HL-60 (cell line): ENCODE measurements at regions not wholly inside any gene's neighbourhood (a gene's known extent, or its start where the extent isn't known, plus 50 kb on each side); places are given as distances from the start of the nearest gene placed in this dataset.

ENCODE experiments used
- DNase-seq, 2 experiments: peaks; one replicate each; pipeline ENCODE4 v3.0.0-alpha.2; 2010 to 2020; ENCODE audit warnings: low read depth in 1 of 2, low spot score in 1 of 2
- H3K27ac ChIP-seq: fragments of 250-450 bp; sonication (Bioruptor Pico); replicated peaks from 2 replicates; pipeline ENCODE4 v1.5.1; 2020; ENCODE audit warnings: mild to moderate bottlenecking, moderate library complexity
- H3K27me3 ChIP-seq: fragments of 250-450 bp; sonication (Bioruptor Pico); 2 replicates; pipeline ENCODE4 v1.5.1; 2021; ENCODE audit warnings: mild to moderate bottlenecking, moderate library complexity; ENCODE audit not compliant: insufficient read depth, poor library complexity, severe bottlenecking
- H3K4me3 ChIP-seq: replicated peaks from 2 replicates; pipeline ENCODE4 v1.5.1; 2011; ENCODE audit warnings: mild to moderate bottlenecking, control low read depth, low read length; ENCODE audit not compliant: insufficient read depth
- GABPA ChIP-seq: IDR thresholded peaks from 2 replicates; pipeline ENCODE4 v1.6.1; 2012; ENCODE audit warnings: low read depth
- POLR2AphosphoS5 ChIP-seq: IDR thresholded peaks from 2 replicates; pipeline ENCODE4 v1.6.1; 2012; ENCODE audit warnings: low read depth
- SPI1 ChIP-seq: IDR thresholded peaks from 2 replicates; pipeline ENCODE4 v1.6.1; 2012; ENCODE audit warnings: low read depth, mild to moderate bottlenecking, borderline replicate concordance
- TF ChIP-seq, protein P1 (sequence below): IDR thresholded peaks from one replicate; pipeline ENCODE4 v1.5.1; 2011; ENCODE audit warnings: low read length, control low read depth, inconsistent platforms; ENCODE audit not compliant: insufficient read depth
- TF ChIP-seq, protein P2 (sequence below): IDR thresholded peaks from 2 replicates; pipeline ENCODE4 v1.6.1; 2012; ENCODE audit warnings: low read depth; ENCODE audit not compliant: insufficient replicate concordance

DNA sequence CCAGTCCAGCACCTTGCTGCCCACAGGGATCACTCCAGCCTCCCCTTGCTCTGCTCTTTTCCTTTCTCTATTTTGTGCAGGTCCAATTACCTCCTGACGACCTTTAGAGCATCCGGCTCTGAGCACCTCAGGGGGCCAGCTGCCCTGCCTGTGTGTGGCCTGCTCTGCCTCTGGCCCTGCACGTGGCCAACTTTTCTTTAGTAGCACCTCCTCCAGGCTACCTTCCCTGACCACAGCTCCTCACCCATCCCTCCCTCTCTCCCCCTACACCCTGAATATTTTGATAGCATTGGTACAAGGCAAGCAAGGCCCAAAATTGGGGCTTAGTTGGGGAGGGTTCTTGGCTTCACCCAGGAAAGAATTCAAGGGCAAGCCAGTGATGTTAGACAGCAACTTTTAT, 66.9 kb upstream of the PRR20G start:
- TF ChIP-seq, protein P1, sequence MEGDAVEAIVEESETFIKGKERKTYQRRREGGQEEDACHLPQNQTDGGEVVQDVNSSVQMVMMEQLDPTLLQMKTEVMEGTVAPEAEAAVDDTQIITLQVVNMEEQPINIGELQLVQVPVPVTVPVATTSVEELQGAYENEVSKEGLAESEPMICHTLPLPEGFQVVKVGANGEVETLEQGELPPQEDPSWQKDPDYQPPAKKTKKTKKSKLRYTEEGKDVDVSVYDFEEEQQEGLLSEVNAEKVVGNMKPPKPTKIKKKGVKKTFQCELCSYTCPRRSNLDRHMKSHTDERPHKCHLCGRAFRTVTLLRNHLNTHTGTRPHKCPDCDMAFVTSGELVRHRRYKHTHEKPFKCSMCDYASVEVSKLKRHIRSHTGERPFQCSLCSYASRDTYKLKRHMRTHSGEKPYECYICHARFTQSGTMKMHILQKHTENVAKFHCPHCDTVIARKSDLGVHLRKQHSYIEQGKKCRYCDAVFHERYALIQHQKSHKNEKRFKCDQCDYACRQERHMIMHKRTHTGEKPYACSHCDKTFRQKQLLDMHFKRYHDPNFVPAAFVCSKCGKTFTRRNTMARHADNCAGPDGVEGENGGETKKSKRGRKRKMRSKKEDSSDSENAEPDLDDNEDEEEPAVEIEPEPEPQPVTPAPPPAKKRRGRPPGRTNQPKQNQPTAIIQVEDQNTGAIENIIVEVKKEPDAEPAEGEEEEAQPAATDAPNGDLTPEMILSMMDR, result no peak
- Histone ChIP-seq H3K27me3 (no peaks in the 10 kb centered on the region), H3K27ac (no peak overlapping the region), H3K4me3 (no peak overlapping the region)
- no peak for DNase-seq

DNA sequence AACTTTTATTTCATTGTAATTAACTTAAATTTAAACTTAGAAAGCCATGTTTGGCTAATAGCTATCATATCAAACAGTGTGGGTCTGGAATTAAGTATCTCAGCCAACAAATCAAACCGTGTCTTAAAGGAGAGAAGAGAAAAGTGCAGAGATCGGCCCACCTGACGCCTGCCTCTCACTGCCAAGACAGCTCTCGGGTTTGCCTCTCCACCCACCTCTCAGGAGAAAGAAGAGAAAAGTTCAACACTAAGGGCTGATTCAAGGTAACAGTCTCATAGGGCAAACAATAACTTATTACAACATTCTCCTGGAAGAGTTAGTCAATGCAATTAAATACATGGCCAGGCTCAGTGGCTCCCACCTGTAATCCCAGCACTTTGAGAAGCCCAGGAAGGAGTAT, 64.8 kb upstream of the PRR20G start:
- no peak for DNase-seq
- H3K4me3 ChIP-seq, result no peak overlapping the region
- H3K27ac ChIP-seq, result no peak overlapping the region
- H3K27me3 ChIP-seq, result peaks cover 3% of the 10 kb centered on the region
- TF ChIP-seq GABPA (no peak), SPI1 (no peak), POLR2AphosphoS5 (no peak)
- TF ChIP-seq, protein P1, result no peak
- TF ChIP-seq, protein P2, sequence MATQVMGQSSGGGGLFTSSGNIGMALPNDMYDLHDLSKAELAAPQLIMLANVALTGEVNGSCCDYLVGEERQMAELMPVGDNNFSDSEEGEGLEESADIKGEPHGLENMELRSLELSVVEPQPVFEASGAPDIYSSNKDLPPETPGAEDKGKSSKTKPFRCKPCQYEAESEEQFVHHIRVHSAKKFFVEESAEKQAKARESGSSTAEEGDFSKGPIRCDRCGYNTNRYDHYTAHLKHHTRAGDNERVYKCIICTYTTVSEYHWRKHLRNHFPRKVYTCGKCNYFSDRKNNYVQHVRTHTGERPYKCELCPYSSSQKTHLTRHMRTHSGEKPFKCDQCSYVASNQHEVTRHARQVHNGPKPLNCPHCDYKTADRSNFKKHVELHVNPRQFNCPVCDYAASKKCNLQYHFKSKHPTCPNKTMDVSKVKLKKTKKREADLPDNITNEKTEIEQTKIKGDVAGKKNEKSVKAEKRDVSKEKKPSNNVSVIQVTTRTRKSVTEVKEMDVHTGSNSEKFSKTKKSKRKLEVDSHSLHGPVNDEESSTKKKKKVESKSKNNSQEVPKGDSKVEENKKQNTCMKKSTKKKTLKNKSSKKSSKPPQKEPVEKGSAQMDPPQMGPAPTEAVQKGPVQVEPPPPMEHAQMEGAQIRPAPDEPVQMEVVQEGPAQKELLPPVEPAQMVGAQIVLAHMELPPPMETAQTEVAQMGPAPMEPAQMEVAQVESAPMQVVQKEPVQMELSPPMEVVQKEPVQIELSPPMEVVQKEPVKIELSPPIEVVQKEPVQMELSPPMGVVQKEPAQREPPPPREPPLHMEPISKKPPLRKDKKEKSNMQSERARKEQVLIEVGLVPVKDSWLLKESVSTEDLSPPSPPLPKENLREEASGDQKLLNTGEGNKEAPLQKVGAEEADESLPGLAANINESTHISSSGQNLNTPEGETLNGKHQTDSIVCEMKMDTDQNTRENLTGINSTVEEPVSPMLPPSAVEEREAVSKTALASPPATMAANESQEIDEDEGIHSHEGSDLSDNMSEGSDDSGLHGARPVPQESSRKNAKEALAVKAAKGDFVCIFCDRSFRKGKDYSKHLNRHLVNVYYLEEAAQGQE, result no peak

DNA sequence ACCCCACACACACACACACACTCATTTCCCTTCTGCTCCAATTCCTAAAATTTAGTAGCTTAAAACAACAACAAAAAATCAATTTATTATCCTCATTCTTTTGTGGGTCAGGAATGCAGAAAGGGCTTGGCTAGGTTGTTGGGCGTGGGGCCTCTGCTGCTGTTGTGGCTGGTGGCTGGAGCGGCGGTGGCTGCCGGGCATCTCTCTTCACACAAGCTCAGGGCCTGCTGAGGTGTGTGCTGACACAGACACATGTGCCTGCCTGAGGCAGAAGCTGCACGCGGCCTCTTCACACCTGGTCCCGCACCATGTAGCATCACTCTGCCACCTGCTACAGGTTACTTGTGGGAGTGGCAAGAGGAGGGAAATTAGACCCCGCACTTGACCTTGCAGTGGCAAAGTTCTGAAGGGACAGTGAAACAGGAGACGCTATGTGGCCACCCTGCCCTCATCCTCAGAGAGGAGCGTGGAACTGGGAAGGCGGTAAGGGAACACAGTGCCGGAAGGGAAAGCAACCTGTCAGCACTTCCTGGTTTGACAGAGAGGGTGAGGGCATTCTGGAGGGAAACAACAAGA, 64.0 kb upstream of the PRR20G start:
- no peak overlapping the region for H3K27ac ChIP-seq
- no peak overlapping the region for H3K4me3 ChIP-seq
- no peak for DNase-seq
- H3K27me3 ChIP-seq, result peaks cover 3% of the 10 kb centered on the region
- TF ChIP-seq SPI1, result no peak
- TF ChIP-seq, protein P1, result no peak
- no peak for TF ChIP-seq GABPA
- TF ChIP-seq, protein P2, result no peak
- TF ChIP-seq POLR2AphosphoS5, result no peak

DNA sequence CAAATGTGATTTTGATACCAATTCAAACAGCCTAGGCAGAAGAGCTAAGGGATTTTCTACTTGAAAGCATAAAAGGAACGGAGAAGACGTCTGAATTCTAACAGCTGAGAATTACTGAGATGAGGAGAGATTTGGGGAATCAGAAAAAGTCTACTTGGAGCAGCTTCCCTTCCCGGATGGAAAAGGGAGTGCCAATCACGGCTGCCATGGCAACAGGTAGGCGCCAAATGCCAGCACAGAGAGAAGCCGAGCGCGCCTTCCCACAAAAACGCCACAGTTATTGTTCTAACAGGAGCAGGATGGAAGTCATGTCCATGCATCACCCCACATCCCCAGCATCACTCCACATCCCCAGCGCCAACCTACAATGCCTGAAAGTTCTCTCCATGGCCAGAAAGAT, 63.5 kb upstream of the PRR20G start:
- TF ChIP-seq GABPA (no peak), POLR2AphosphoS5 (no peak), SPI1 (no peak)
- TF ChIP-seq, protein P1, result no peak
- TF ChIP-seq, protein P2, result no peak
- Histone ChIP-seq H3K27ac (no peak overlapping the region), H3K4me3 (no peak overlapping the region), H3K27me3 (peaks cover 3% of the 10 kb centered on the region)
- DNase-seq, result no peak
